ENCODE measurements at regions not wholly inside any gene's neighbourhood (a gene's known extent, or its start where the extent isn't known, plus 50 kb on each side); places are given as distances from the start of the nearest gene placed in this dataset.

GRCh38 chr6:113047148-113047547 lies 700.0 kb downstream of the RFPL4B start:
- TF ChIP-seq CTCF (conservative IDR thresholded peaks at IDR 0.05): no peak
- TF ChIP-seq ZFX (IDR thresholded peaks at IDR 0.05): no peak

Data from C4-2B (cell line).